GM18858 (cell line): ENCODE measurements at regions not wholly inside any gene's neighbourhood (a gene's known extent, or its start where the extent isn't known, plus 50 kb on each side); places are given as distances from the start of the nearest gene placed in this dataset.
A peak's percentile ranks its signal among the peaks of the same experiment; 100 is the strongest.
"Not testable (repeated sequence)": the region's sequence is repeated elsewhere in the genome, so short reads cannot be mapped to it uniquely, and the experiment has no call there.

Experiments used
- ATAC-seq: cut with Tn5 transposase; IDR thresholded peaks from one replicate; pipeline ENCODE4 v1.9.1; 2021; ENCODE audit not compliant: unreplicated experiment

DNA sequence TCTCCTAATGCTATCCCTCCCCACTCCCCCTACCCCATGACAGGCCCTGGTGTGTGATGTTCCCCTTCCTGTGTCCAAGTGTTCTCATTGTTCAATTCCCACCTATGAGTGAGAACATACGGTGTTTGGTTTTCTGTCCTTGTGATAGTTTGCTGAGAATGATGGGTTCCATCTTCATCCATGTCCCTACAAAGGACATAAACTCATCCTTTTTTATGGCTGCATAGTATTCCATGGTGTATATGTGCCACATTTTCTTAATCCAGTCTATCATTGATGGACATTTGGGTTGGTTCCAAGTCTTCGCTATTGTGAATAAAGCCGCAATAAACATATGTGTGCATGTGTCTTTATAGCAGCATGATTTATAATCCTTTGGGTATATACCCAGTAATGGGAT, 227.5 kb upstream of the PRDM1 start:
- not testable (repeated sequence) for ATAC-seq

DNA sequence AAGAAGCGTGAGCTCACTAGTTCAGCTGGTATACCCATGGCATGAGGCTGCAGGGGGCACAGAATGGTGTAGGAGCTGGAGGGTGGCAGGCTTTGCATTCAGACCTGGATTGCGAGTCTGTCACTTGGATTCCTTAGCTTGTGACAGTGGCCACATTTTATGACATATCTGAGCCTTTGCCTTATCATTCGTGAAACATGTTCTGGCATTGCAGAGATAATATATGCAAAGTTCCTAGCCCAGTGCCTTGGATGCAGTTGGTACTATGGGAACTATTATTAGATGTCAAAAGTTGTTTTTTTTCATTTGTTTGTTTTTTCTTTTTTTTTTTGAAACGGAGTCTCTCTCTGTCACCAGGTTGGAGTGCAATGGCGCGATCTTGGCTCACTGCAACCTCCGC, 230.7 kb upstream of the PRDM1 start:
- ATAC-seq, result no peak

DNA sequence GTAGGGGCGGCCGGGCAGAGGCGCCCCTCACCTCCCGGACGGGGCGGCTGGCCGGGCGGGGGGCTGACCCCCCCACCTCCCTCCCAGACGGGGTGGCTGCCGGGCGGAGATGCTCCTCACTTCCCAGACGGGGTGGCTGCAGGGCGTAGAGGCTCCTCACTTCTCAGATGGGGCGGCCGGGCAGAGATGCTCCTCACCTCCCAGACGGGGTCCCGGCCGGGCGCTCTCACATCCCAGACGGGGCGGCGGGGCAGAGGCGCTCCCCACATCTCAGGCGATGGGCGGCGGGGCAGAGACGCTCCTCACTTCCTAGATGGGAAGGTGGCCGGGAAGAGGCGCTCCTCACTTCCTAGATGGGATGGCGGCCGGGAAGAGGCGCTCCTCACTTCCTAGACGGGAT, 232.2 kb upstream of the PRDM1 start:
- not testable (repeated sequence) for ATAC-seq

DNA sequence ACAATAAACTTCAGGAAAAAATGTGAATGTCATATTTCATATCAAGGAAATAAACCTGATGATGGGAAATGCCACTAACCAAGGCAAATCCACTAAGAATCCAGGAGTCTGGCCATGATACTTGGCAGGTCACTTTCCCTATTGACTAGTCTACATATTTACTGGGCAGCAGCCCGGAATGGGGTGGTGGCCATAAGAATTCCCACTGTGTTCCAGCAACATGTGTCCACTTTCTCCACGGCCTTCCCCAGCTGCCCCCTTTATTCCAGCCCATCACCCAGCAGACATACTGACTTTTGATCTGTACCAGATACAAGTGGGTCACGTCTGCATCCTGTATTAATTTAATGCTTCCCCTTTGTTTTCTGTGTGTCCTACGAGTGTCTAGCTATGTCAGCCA, 234.5 kb upstream of the PRDM1 start:
- no peak for ATAC-seq

DNA sequence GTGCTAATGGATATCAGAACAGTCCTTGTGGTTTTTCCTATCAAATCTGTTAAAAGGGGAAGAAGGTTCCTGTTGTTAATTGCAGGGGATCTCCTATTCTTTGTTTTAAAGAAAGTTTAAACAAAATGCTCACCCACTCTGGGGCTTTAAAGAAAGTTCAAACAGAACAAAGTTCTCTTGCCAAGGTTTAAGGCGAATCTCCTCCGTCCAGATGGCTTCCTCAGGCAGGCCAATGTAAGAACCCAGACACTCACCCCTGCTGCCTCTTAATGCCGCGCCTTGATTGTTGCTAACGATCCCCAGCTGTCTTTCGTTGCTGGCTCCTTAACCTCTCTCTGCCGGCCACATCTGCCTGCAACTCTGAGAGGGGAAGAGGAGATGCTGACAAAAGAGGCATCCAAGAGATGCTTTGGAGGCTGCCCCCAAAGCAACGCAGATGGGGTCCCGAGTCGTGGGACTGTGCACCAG, 235.0 kb upstream of the PRDM1 start:
- no peak for ATAC-seq

DNA sequence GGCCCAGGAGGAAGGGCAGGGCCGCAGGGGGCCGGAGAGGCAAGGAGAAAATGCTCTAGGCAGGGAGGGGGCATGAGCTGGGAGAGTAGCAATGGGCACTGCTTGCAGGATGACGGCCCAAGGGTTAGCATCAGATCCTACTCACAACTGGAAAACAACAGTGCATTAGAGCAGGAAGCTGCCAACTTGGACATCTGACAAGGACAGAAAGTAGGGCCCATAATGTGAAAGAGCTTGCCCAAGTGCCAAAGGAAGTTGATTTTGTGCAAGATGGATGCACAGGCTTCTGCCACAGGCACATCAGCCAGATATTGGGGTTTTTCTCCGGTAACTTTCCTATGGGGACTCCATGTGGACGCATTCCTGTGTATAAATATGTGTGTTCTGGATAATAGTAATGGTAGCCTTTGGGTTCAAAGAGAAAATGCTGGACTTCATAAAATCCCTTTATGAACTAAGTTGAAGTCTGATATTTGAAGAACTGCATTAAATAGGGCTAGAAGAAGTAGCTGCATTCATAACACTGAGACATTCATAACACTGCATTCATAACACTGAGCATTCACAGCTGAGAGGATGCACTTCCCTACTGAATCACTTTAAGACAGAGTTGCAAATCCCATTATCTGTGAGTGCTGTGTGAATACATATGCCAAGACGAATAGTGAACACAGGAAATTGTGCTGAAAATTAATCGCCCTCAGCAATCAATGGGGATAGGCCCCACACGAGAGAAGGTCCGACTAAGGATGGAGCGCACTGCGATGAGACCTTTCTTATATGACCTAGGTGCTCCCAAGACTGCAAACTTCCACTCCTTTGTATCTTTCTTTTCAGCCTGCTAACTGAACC, 235.6 kb upstream of the PRDM1 start:
- ATAC-seq, result no peak

DNA sequence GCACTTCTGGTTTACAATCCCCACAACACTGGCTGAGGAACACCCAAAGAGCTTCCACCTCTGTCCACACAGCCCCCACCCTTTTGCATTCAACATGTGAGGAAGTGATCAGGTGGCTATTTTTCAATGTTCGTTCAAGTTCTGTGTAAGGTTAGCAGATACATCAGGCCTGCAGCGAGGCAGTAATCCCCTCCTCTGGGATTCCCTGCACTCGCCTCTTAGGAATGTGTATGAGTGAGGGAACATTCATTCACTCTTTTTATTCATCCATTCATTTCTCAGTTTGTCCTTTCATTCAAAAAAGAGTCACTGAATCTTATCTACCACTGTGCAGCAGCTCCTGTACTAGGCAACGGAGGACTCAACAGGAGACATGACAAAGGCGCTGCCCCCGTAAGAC, 236.4 kb upstream of the PRDM1 start:
- no peak for ATAC-seq

DNA sequence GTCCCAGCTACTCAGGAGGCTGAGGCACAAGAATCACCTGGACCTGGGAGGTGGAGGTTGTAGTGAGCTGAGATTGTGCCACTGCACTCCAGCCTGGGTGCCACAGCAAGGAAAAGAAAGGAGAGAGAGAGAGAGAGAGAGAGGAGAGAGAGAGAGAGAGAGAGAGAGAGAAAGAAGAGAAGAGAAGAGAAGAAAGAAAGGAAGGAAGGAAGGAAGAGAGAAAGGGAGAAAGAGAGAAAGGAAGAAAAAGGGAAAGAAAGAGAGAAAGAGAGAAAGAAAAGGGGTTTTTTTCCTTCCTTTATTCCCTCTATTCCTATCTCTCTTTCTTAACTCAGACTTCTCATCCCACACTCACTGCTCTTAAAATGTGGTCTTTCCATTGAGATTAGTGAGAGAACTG, 238.7 kb upstream of the PRDM1 start:
- ATAC-seq, result no peak

DNA sequence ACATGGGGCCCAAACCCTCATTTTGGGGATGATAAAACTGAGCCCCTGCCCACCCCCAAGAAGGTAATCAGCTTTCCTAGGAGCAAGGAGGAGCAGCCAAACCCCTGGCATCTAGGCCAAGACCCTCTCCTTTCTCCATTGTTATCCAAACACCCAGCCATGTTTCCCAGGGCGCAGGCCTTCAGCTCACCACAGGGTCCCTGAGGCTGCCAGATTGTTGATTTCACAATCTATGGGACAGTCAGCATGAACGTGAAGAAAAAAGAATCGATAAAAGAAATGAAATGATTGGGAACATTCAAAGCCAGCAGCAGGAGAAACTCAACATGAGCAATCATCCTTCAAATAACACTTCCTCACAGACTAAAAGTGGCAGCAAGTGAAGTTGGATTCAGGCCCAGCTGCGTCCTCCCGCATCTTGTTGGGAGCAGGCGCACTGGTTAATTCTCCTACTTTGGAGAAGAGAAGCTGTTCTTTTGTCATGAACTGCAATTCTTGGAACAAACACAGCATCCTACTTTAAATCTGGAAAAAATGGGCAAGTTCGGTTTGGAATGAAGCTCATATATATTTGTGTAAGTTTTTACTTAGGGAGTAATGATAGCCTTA, 241.8 kb upstream of the PRDM1 start:
- ATAC-seq, result no peak

DNA sequence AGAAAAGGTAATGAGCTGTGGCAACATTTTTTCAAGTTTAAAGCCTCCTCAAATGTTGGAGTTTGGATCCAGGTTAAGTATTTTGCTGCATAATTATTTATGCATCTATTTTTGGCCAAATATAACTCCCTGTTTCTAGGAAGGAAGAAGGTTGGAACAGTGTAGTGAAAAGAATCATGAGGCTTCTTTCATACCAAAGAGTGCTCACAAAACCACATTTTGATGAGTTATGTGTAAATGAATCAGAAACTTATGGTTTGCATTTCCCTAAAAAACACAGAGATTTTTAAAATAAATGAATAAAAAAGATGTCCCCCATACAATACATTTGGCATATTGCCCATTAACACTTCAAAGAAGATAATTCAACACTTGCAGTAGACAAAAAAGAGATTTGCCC, 246.9 kb upstream of the PRDM1 start:
- no peak for ATAC-seq

DNA sequence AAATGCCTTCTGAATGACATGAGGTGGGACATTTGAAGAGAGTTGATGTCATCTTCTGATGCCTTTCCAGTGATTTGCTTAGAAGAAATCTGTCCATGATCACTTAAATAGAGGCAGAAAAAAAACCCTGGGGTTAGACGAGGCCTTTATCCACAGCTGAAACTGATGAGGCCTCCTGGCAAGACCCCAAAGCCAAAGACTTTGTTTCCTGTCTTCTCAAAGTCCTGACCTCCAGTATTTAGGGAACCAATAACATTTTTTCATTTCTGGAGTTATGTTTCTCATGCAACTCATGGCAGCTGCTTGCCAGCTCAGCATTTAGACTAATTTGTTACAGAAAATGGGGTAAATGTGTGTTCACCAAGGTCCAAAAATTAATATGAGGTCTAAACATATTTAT, 248.0 kb upstream of the PRDM1 start:
- no peak for ATAC-seq

DNA sequence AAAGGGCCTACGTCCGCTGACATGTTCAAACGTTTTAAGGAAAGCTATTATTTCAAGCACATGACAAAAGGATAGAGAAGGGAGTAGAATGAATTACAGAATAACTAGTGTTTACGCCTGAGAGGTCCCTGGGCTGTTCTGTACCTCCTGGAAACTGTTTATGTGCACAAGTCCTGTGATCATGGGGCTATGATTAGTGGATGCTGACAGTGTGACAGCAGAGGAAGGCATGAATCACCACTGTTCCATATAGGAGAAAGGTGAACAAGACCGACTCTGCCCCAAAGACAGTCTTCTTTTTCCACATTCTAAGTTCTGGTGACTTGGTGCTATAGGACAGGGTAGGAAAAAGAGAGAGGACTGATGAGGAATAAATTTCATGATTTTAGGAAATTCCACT, 249.2 kb upstream of the PRDM1 start:
- ATAC-seq, result no peak

DNA sequence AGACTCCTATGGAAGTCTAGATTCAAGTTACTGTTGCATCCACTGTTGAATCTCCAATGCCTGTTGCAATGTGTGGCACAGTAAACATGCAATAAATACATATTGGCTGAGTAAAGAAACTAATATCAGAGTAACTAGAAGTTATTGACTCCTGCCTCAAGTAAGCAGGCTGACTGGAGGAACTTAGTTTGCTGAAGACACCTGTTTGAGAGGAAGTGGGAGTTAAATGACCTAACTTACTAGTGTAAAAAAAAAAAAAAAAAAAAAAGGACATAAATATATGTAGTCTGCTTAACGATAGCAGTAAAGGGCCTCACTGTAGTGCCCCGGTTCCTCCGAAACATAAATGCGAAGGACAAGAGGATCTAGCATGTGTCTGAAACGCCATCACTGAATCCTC, 249.8 kb upstream of the PRDM1 start:
- ATAC-seq, result no peak

DNA sequence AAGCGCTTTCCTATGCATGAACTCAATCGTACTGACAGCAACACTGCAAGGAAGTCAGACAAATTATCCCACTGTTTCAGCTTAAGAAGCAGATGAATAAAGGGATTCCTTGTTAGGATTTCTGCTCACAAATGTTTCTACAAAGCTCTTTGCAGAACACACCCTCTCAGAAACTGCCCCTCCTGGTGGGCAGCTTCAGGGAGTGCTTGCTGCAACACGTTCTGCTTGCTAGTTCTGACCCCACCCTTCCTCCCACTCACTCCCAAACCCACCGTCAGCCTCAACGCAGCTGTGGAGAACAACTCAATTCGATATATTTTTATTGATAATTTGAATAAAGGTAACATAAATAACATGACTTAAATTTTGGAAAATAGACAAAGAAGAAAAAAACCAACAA, 250.8 kb upstream of the PRDM1 start:
- no peak for ATAC-seq

DNA sequence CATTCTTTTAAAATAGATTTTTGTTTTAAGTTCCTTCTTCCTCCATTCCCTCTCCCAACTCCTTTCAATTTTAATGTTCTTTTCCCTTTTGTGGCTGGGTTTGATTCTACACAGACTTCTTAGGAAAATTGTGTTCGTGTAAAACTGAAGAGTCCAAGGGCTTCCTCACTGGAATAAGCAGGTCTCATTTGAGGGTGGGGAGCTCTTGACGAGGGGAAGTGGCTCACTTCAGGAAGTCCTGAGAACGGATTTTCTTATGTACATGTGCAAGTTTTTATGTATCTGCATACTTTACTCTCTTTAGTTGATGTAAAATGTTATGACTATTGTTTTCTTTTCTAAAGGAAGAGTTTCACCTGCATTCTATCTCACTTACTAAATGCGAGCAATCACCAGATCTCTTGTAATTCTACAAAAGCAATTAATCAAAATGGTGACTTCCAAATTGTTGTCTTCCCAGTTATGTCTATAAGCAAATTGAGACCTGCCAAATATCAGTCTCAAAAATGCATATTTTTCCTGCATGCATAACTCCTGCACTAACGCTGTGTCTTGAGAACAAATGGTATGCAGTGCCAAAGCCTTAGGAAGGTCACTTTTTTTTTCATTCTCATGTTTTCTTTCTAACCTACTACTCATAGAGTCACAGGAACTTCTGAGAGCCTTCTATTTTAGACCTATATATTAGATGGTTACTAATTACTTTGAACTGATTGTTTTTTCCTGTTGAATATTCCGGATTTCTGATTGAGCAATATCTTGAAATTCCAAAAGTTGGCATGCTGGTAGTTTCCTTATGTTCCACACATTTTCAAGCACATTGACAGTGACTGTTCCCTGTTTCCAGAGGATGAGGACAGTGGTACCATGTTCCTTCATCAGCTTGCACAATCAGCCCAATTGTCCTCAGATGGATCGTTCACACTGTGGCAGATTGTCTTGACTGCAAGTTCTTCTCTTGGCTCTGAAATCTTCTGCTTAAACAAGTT, 251.9 kb upstream of the PRDM1 start:
- ATAC-seq, result no peak

DNA sequence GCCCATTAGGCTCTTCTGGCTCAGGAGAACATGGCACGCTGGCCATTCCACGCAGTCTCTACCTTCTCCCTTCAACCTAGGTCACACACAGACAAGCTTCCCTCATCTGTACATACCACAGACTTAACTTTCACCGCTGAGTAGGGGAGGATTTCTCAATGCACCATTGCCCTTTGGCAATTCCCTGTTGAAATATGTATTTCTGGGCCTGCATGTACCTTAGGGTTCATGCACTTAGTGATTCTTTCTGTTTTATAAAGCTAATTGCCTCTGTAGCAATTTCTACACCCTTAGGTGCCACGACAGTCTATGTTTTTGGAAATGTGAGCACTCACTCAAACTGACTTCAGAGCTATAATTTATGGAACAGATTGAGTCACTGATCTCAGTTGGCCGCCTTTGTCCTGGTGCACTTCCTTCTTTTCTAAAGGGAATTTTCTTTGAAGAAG, 253.8 kb upstream of the PRDM1 start:
- no peak for ATAC-seq

DNA sequence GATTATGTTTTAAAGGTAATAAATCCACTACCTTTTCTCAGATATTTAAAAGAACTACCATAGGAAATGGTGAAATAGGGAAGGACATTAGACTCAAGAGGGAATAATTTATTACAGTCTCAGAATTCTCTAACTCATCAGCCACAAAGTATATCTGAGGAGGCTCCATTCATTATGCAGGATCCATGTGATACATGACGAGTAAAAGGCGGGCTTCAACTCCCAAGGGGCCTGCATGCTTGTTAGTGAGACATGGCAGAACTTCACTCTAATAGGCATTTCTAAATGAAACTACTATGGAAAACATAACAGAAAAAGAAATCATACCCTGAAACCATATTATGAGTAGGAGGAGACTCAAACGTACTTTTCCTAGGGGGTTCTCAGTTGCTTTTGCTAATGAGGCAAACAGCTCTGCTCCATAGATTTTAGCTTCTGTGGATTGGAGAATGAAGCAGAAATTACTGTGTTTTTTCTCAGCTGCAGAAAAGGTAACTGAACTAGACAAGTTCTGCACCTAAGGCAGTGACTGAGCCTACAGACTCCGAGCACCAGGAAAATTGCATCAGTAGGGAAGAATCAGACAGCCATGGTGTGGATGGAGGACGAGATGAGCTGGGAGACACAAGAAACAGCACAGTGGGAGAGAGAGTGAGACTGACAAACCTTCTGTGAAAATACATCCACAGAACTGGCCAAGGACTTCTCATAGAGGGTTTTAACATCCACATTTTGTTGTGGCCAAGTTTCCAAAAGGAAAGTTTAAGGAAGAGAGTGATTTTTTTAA, 254.6 kb upstream of the PRDM1 start:
- no peak for ATAC-seq

DNA sequence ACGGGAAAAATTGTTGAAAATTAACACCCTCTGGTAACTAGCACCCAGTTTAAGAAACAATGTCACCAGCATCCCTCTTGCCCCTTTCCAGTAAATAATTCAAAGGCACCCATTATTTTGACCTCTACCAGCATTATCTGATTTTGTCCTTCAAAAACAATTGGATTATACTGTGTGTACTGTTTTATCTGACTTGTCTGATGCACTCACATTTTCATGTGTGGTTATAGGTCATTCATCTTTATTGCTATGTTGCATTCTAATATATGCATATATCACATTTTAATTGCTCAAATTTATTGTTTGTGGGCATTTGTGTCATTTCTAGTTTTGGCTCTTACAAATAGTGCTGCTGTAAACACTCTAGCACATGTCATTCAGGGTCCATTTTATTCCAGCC, 260.9 kb upstream of the PRDM1 start:
- no peak for ATAC-seq

DNA sequence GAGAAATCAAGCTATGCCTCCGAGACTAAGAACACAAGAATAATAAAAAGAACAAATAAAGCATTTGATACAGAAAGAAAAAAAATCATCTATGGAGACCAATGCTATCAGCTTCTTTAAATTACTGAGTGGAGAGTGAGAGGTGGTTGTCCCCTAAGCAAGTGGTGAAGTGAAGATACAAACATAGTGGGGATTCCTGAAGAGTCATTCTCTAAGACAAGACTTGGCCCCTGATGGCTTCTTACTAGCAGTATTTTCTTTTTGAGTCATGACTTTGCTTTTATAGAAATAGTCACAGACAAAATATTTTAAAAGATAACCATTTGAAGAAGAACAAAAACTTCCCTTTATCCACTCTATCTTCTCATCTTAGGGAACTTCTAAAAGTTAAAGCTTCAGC, 261.4 kb upstream of the PRDM1 start:
- peak; percentile 49 for ATAC-seq

DNA sequence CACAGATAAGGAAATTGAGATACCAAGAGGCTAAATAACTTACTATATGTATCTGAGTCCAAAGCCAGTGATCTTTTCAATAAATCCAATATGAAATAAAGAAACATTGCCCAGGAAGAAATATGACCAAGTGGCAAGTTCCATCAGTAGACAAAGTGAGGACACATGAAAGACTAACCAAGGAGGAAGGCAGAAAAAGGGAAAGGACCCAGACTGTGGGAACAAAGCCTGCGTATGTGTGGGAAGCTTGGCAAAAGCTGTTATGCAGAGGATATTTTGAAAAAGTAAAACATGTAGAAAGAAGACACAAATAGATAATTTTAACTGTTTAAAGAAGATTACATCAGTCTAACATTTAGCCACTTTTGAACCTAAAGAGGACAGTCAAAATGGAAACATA, 264.4 kb upstream of the PRDM1 start:
- ATAC-seq, result no peak

DNA sequence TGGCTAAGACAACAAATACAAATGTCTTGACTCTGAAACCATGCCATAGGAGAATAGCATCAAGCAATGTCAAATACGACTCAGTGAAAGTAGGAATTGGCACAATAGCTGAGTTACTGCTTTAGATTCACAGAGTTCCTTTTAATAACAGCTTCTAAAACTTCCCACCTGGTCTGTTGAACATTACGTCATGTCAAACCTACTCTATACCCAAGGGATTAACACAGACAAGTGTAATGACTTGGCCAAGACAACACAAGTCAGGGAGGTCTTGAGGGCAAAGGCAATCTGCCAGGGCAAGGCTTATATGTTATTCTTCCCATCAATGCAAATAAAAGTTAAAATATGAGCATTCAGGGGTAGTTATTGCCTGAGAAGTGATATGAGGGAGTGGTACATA, 265.1 kb upstream of the PRDM1 start:
- no peak for ATAC-seq
